ENCODE measurements at regions not wholly inside any gene's neighbourhood (a gene's known extent, or its start where the extent isn't known, plus 50 kb on each side); places are given as distances from the start of the nearest gene placed in this dataset.

GRCh38 chr20:40359131-40359912 lies 329.7 kb downstream of the MAFB start:
- DNase-seq, result no peak

DNA sequence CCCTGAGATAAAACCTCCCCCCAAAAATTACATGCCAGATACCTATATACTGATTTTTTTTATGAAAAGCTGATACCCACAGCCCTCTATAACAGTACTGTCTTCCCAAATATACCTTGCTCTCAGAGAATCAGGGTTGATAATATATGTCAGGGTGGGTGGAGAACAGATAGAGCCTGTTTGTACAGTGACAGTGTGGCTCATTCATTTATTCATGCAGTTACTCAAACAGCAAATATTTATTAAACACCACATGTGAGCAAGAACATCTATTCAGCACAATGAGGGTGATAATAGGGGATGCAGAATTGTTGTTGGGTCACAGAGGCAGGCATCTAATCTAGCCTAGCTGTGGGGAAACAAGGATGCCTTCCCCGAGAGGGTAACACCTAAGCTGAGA lies 334.2 kb downstream of the MAFB start:
- no peak for DNase-seq

- no peak for DNase-seq
Observed at GRCh38 chr20:40343390-40343789, 345.6 kb downstream of the MAFB start.

DNA sequence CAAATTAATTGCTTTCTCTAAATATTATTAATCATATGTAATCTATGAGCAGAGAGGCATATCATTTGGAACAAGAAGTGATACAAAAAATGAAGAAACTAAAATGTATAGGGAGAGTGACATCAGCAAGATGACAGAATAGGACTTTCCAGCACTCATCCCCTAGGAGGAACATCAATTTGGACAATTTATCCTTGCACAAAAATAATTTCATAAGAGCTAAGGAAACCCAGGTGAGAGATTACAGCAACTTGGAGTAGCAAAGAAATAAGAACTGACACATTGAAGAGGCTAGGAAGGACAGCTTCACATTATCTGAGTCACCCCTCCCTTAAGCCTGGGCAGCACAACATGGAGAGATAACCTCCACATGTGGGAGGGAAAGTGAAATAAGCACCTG lies 347.5 kb downstream of the MAFB start:
- no peak for DNase-seq

DNA sequence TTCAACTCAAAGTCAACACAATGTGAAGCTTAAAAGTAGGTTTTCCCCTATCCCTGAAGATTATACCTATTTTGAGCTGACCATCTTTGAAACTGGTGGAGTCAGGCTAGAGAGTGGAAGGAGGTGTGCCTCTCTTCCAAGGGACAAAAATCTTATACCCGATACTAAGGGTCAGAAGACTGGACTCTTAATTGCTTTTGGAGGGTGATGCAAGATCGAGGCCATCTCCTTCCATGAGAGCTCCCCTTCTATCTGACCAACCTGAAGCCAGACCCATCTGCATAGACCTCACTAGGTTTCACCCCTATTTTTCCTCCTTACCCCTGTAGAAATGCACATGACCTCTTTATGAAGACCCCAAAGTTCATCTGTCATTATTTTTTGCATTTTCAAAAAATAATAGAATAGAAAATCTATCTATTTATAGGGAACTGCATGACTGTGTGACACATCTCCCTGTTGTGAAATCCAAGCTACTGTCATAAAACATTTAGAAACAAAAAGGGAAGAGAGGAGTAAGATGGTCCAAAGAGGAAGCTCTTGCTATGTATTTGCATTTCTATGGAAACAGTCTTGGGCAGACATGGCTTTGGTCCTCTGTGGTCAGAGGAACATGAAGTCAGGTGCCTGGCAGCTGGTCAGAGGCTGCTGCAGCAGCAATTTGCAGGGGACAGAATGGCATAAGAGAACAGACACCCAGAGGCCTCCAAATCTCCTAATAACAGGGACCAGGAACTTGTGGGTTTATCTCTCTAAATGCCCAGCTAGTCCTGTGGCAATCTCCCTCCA lies 349.2 kb downstream of the MAFB start:
- no peak for DNase-seq

GRCh38 chr20:40336533-40336932 lies 352.5 kb downstream of the MAFB start:
- DNase-seq, result no peak

- no peak for DNase-seq
Observed at GRCh38 chr20:40335901-40336351, 353.1 kb downstream of the MAFB start.

- DNase-seq, result no peak
Observed at GRCh38 chr20:40335437-40335836, 353.6 kb downstream of the MAFB start.

GRCh38 chr20:40333591-40333990 lies 355.4 kb downstream of the MAFB start:
- DNase-seq, result no peak

DNA sequence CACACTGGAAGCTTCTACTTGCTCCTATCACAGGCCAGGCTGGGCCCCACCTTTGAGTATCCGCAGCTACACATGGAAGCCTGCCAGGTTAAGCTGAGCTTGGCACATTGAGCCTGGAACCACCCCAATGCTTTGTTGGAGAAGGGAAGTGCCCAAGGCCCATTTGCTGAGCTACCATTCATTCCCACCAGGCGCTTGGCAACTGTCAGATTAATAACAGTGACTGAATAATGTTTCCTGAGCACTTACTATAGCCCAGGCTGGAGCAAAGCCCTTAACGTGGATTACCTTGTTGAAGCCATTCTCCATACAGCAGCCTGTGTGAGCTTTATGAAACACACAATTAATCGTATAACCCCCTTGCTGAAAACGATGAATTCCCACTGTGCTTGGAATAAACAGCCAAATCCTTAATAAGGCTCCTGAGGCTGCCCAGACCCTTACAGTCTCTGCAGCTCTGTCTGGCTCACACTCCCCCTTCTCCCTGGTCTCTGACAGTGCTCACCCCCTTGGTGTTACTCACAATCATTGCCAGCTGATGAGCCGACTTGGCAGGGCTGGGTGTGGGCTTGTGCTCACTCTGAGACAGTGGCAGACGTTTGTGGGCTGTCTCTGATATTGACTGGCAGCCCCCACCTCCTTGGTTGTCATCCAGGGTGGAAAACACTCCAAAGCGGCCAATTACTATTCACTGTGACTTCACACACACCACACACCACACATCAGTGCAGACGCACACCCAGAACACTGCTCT lies 357.1 kb downstream of the MAFB start:
- no peak for DNase-seq

DNA sequence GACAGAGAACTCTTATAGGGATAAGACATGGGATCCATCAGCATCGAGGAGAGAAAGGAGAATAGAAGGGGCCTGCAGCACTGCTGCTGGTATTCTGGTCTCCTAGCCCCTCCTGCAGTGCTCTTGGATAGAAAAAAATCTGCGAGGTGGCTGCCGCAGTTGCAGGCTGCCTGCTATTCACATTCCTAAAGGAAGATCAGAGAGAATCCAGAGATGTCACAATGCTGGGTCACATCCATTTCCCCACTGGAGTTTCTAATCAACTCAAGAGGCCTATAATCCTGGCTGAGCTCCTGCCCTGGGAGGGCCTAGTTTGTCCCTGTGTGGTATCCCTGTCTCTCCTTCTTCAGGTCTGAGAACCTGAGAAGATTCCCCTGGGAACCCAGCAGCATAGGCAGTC lies 357.8 kb downstream of the MAFB start:
- no peak for DNase-seq

- no peak for DNase-seq
Observed at GRCh38 chr20:40329321-40329720, 359.7 kb downstream of the MAFB start.

GRCh38 chr20:40326784-40327183 lies 362.3 kb downstream of the MAFB start:
- no peak for DNase-seq

- DNase-seq, result no peak
Observed at GRCh38 chr20:40325006-40325568, 363.9 kb downstream of the MAFB start.

- DNase-seq, result no peak
Observed at GRCh38 chr20:40323361-40323794, 365.7 kb downstream of the MAFB start.

- DNase-seq, result no peak
Observed at GRCh38 chr20:40322941-40323340, 366.1 kb downstream of the MAFB start.

DNA sequence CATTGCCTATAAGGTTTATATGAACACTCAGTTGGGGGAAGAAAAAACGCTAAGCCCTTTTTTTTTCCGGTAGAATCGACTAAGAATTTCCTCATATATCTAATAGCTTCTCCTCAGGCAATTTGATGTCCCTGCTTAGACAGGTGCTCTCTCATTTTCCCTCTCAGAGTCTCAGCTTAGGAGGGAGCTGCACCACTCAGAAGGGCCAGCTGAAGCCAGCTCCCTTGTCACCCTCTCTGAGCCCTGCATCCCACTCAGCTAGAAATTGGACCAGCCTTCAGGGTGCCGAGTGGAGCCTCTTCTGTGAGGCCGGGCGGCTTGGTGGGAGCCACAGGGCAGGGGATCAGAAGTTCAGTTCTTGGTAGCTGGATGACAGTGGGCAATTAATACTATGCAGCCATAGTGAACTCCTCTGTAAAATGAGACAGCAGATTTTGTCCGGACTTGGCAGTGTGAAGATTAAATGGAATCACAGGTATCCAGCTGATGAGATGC lies 368.5 kb downstream of the MAFB start:
- no peak for DNase-seq

DNA sequence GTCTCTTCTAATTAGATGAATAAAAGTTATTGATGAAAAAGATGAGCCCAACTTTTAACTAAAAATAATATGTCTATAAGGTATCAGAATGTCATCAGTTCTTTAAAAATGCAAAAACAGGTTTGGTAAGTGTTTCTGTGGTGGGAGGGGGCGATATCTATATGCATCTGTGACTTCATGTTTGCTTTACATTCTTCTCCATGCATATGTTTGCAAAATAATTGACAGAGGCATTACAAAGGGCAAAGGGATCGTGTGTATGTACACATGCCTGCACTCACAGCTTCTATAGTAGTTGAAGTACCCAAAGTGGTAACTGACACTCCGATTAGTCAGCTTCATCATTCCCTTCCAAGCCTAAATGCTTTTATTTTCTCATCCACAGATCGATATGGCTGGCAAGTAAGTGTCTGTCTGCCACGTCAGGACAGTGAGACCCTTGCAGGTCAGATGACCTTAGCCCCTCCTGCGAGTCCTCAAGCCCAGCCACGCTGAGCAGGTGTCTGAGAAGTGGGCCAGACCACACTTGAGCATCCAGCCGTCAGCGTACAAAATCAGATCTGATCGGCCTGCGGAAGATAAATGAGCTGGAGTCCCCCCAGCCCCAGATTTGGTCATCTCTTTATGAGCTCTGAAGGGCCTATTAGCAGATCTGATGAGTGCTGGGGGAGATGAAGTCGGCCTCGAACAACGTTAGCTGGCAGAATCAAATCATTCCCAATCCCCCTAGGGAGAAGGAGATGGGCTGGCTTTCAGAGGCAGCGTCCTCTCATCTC lies 369.1 kb downstream of the MAFB start:
- DNase-seq, result no peak

DNA sequence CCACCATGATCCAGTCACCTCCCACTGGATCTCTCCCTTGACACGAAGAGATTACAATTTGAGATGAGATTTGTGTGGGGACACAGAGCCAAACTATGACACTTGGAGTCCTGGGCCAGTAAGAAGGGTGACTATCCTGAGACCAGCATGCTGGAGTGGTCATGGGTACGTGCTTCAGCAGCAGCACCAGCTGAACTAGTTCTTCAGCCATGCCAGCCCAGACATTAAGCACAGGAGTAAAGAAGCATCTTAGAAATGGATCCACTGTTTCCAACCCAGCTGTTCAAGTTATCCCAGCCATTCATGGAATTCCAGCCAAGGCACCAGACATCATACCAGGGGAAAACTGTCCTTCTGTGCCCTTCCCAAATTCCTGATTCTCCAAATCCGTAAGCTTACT lies 370.0 kb downstream of the MAFB start:
- no peak for DNase-seq

DNA sequence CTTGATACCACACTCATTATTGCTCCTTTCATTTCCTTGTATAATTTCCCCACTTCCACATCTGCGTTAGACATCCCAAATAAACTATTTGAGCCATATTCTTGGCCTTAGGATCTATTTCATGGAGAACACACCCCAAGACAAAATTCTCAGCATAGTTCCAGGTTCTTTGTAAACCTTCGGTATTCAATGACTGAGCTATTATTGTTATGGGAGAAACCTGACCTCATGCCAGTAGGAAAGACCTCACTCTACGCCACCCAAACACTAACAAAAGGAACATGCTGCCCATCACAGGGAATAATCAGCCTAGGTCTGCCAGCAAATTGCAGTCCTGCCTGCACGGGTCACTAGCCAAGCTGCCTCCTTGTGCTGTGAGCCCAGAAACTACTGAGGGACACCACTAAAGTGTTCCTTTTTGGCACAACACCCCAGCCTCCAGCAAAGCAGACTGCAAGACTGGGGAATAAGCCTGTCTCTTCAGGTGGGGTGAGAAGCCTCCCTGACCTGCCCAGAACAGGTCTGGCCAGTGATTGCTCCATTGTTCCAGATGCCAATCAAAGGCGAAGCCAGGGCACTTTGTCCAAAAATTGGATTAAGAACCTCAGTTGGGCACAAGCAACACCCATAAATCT lies 371.8 kb downstream of the MAFB start:
- no peak for DNase-seq

GRCh38 chr20:40314278-40314677 lies 374.8 kb downstream of the MAFB start:
- no peak for DNase-seq

- DNase-seq, result no peak
Observed at GRCh38 chr20:40313730-40314129, 375.3 kb downstream of the MAFB start.
